HEK293T (cell line): ENCODE measurements at regions not wholly inside any gene's neighbourhood (a gene's known extent, or its start where the extent isn't known, plus 50 kb on each side); places are given as distances from the start of the nearest gene placed in this dataset.

Experiments used
- ELF4 ChIP-seq: fragments of 450-650 bp; IDR thresholded peaks from 2 replicates; pipeline ENCODE4 v1.6.1; 2017; ENCODE audit warnings: antibody characterized with exemption
- FOXA1 ChIP-seq: fragments of 450-650 bp; IDR thresholded peaks from 2 replicates; pipeline ENCODE4 v1.6.1; 2016; ENCODE audit warnings: mild to moderate bottlenecking
- FOXK2 ChIP-seq: fragments of 450-650 bp; IDR thresholded peaks from 2 replicates; pipeline ENCODE4 v1.6.1; 2016; ENCODE audit warnings: mild to moderate bottlenecking
- SUZ12 ChIP-seq: fragments of 450-650 bp; IDR thresholded peaks from 2 replicates; pipeline ENCODE4 v1.6.1; 2016; ENCODE audit warnings: mild to moderate bottlenecking
- TARDBP ChIP-seq: fragments of 450-650 bp; IDR thresholded peaks from 2 replicates; pipeline ENCODE4 v1.6.1; 2016
- ZNF384 ChIP-seq: fragments of 450-650 bp; IDR thresholded peaks from 2 replicates; pipeline ENCODE4 v1.6.1; 2016

DNA sequence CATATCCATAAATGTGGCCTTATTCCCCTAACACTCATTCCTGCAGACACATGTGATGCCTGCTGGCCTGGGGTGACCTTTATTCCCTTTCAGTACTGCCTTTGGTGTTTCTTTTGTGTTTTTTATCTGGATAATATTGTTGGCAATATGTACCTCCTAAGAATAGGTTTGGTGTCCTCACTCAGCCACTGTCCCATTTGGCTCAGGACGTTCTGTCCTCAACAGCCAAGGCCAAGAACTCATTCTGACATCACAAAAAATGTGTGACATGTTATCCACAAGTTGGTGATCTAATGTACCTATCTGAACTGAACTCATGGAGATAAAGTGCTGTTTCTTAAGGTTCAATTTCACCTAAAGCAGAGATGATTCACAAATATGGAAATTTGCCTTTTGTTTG lies 142.9 kb upstream of the GRAMD2B start:
- TF ChIP-seq TARDBP (no peak), FOXK2 (no peak), FOXA1 (no peak), ZNF384 (no peak), SUZ12 (no peak), ELF4 (no peak)
